ENCODE measurements at regions not wholly inside any gene's neighbourhood (a gene's known extent, or its start where the extent isn't known, plus 50 kb on each side); places are given as distances from the start of the nearest gene placed in this dataset.
A peak's percentile ranks its signal among the peaks of the same experiment; 100 is the strongest.
"Not testable (repeated sequence)": the region's sequence is repeated elsewhere in the genome, so short reads cannot be mapped to it uniquely, and the experiment has no call there.

DNA sequence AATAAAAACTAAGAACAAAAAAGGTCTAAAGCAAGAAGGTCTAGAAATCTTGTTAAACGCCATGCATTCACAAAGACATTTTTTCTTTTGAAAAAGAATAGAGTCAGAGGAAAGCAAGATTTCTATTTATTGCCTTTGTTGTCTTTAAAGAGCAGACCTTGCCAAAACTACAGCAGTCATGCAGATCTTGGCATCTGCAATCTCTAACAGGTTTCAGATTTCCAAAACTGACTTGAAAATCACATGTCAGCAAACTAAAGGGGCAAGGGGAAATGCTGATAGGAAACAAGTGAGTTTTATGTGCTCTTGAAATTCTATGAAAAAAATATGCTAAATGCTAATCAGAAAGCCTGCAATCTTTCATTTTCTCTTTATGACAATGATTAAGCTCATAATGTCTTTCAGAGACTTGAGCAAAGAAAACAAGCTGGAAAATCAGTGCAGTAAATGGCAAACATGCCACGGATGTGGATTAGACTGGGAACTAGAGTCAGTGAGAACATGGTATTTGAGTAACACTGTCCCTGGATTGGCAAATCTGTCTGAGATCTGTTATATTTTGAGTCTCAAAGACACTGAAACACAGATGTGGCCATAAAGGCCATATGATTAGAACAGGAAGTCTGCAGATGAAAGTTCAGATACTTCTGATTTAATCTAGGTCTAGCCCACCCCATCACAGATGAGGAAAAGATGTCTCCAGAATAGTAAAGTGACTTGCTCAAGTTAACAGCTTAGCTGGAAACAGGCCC, 361.4 kb upstream of the RPS23 start:
- DNase-seq, result peak; percentile 14

DNA sequence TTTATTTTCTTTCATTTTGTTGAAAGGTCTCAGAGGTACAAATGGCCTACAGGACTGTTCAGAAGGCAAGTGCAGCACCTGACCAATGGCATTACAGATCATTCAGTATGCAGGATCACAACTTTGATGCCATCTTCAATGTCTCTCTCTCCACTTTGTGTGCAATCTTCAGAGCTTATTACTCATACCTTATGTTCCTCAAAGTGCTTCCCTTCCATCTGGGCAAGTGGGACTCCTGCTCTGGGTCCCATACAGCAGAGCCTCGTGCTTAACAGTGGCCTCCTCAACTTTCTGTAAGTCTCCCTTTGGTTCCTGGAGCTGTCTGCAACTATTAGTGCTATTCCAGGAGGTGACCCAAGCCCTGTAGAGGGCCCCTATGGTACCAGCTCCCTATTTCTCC, 358.4 kb upstream of the RPS23 start:
- DNase-seq, result peak; percentile 36

DNA sequence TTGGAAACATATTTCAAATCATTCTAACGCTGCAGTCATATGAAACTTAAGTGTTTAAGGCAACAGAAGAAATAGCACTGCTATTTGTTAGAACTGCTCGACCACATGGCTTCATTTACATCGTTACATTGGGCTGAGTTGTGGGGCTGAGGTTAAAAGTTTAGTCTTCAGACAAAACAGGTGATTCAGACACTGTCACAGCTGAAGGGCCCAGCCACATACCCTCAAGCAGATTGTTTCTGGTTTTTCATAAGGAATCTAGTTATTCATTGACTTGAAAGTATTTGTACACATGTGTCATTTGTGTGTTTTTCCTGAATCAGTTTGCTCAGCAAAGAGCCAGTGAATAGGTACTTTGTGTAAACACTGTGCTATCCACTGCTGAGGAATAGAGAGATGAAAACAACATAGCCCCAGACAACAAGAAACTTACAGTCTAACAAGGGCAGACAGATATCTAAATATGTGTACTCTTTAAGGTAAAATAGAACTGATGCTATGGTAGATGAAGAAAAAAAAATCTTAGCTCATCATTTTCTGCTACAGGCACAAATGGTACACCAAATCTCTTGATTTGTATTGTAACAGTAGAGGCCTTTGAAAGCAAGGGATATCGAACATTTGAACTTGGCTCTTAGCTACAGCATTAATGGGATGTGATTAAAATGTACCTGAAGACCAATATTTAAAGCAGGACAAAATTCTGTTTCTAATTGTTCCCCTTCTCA, 357.6 kb upstream of the RPS23 start:
- DNase-seq, result no peak

DNA sequence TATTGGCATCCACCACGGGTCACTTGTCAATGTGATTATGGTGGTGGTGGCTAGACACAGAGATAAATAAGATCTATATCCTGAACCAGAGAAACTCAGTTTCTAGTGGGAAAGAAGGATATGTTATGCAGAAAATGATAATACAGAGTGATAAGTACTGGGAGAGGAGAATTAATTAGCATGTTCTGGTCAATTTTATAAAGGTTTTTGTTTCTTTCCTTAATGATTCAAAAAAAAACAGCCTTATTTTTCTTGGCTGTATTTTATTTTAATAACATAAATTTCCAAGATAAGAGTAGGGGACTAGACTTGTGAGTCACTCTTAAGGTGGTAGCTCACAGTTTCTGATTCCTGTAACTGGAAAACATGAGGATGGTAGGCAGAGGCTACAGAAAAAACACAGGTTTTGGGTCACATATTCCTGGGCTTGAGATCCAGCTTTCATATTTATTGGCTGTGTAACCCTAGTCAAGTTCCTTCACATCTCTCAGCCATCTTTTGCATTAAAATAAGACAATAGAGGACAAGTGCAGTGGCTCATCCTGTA, 350.3 kb upstream of the RPS23 start:
- DNase-seq, result no peak

DNA sequence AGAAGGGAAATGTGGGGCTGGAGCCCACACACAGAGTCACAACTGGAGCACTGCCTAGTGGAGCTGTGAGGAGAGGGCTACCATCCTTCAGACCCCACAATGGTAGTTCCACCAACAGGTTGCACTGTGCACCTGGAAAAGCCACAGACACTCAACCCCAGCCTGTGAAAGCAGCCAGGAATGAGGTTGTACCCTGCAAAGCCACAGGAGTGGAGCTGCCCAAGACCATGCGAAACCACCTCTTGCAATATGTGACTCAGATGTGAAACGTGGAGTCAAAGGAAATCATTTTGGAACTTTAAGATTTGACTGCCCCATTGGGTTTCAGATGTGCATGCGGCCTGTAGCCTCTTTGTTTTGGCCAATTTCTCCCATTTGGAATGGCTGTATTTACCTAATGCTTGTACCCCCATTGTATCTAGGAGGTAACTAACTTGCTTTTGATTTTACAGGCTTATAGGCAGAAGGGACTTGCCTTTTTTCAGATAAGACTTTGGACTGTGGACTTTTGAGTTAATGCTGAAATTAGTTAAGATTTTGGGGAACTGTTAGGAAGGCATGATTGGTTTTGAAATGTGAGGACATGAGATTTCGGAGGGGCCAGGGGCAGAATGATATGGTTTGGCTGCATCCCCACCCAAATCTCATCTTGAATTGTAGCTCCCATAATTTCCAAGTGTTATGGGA, 348.9 kb upstream of the RPS23 start:
- DNase-seq, result not testable (repeated sequence)

DNA sequence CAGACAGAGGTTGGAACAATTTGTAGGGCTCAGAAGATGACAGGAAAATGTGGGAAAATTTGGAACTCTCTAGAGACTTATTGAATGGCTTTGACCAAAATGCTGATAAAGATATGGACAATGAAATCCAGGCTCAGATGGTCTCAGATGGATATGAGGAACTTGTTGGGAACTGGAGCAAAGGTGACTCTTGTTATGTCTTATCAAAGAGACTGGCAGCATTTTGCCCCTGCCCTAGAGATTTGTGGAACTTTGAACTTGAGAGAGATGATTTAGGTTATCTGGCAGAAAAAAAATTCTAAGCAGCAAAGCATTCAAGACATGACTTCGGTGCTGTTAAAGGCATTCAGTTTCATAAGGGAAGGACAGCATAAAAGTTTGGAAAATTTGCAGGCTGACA, 347.9 kb upstream of the RPS23 start:
- not testable (repeated sequence) for DNase-seq

DNA sequence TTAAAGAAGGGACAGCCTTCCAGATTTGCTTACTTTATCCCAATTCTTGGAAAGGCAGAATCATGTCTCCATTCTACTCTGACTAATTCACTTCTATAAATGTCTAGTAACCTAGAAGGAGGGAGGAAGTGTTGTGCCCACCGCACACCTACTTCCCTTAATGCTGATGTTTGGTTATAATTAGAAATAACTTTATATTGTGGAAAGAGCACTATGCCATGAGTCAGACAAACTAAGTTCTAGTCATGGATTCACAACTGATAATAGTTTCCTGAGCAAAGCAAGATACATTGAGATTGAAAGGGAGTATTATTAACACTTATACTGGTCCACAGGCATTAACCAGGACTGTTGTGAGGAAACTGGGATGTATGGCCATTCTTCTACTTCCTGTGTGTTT, 345.9 kb upstream of the RPS23 start:
- DNase-seq, result no peak

DNA sequence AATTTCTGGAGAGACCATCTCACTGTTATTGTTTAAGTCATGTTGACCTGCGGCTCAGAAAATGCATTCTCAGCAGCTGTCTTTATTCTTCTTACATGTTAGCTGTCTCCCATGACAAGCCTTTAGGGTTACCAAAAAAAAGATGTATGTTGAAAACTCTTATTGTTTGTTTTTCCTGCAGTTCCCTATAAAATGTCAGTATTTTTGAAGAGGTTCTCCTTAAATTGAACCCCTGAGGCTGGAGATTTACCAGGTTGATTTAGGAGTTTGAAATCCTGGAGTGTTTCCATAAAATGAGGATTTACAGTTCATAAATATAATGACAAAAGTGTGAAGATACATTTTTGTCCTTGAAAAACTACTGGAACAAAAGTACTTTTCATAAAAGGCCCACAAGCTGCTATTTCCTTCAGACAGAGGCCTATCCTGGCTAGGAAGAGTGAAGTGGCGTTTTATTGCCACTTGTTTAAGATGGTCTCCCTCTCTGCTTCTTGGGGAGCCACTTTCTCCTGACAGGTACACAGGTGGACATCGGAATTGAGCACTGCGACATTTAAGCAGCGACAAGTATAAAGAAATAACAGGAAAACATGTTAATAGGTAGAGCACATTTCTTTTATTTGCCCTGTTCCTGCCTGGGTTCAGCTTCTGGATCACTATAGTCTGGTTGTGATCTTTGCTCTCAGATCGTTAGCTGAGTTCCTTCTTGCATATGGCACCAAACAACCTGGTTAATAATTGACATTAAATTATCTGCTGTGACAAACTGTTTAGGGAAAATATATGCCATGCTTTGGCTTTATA, 344.8 kb upstream of the RPS23 start:
- no peak for DNase-seq

DNA sequence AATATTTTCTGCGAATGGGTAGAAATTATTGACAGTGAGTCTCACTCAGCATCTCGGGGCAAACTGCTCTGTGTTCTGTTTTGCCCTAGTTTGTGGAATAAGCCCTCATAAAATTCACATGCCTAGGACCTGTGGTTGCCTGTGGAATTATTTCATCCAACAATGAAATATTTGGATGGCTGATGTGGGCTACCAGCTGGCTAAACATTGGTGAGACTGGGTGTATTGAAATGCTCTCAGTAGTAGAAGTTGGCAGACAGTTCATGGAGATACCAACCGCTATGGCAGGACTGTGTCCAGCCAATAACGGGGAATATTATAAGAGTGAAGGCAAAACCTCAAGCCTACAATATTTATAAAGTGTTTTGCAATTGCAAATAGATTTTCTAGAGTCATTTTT, 344.1 kb upstream of the RPS23 start:
- no peak for DNase-seq

DNA sequence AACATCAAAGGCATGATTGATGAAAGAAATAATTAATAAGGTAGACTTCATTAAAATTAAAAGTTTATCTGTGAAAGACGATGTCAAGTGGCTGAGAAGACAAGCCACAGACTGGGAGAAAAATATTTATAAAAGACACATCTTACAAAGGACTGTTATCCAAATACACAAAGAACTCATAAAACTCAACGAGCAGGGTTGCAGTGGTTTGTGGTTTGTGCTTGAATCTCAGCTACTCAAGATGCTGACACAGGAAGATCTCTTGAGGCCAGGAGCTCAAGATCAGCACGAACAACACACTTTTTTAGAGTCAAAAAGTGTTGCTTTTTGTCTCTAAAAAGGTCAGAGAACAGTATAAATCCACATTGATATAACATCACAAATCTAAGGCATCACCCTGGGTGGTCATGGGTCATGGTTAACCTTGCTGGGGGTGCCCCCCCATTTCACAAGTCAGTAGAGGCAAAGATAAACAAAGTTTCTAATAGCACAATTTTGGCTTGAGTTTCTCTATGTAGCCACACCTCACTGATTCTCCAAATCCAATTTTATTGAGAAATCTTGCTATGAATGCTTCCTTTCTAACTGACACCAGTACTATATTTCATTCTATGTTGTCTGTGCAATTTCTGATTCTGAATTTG, 342.9 kb upstream of the RPS23 start:
- DNase-seq, result no peak

DNA sequence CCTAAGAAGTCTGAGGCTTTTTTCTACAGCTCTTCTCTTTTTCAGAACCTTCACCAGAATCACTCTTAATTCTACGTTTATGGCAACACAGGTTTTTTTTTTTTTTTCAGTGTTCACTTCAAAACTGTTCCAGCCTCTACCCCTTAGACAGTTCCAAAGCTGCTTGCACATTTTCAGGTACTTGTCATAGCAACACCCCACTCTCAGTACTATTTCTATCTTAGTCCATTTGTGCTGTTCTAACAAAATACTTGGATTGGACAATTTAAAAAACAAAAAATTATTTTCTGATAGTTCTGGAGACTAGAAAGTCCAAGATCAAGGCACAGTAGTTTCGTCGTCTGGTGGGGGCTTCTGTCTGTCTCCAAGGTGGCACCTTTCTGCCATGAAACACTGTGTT, 340.9 kb upstream of the RPS23 start:
- DNase-seq, result no peak

DNA sequence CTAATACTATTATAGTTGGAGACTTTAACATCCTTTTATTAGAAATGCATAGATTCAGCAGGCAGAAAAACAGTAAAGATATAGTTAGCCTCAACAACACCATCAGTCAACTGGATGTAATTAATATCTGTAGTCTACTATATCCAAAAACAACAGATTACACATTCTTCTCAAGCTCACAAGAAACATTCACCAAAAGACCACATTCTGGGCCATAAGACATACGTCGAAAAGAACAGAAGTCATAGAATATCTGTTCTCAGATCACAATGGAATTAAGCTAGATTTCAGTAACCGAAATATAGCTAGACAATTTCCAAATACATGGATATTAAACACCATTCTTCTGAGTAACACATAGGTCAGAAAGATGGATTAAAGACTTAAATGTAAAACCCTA, 336.6 kb upstream of the RPS23 start:
- no peak for DNase-seq

DNA sequence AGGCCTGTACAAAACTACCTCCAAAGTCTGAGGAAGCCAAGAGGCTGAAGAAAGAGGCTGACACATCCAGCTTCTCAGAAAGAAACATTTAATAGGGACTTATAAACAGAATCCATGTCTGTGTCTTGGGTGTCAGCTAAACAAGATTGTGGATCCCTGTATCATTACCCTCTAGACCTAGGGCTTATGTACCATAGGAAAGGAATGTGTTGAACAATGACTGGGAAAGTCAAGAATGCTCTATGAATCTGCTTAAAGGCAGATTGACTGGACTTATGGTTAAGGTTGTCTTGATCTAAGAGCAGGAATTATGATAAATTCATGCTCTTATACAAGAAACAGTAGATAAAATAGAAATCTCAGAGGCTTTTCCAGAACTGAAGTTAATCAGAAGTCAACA, 335.7 kb upstream of the RPS23 start:
- no peak for DNase-seq

DNA sequence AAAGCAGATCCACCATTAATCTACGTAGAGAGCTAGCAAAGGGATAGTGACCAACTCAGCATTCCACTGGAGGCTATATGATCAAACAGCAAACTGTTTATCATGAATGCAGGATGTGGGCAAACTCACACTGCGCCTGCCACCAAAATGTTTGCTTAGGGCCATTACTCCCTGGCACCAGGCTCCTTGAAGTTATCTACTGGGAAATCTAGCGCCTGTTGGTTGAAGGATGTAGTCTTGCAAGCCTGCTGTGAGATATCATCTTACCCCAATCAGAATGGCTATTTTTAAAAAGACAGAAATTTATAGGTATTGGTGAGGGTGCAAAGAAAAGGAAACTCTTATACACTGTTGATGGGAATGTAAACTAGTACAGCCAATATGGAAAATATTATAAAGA, 332.5 kb upstream of the RPS23 start:
- DNase-seq, result no peak

DNA sequence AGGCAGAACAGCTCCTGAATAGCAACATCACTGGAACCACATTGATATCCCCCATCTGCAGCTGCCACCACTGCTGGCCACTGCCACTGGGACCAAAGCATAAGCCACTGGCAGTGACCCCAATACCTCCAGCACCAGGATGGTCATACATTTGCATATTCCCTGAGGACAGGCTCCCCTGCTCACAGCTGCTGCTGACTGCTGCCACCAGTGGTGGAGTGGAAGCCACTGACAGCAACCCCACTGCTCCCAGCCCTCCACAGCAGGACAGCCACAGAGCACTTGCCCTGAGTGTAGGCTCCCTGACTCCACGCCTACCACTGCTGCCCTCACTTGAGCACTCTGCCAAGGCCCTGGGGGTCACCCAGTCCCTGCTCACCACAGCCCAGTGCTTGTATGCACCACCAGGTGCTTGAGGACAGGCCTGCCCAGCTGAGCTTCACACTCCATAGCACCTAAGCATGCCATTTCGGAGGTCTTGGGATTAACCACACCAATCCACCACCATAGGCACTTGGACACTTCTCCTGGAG, 327.4 kb upstream of the RPS23 start:
- no peak for DNase-seq

DNA sequence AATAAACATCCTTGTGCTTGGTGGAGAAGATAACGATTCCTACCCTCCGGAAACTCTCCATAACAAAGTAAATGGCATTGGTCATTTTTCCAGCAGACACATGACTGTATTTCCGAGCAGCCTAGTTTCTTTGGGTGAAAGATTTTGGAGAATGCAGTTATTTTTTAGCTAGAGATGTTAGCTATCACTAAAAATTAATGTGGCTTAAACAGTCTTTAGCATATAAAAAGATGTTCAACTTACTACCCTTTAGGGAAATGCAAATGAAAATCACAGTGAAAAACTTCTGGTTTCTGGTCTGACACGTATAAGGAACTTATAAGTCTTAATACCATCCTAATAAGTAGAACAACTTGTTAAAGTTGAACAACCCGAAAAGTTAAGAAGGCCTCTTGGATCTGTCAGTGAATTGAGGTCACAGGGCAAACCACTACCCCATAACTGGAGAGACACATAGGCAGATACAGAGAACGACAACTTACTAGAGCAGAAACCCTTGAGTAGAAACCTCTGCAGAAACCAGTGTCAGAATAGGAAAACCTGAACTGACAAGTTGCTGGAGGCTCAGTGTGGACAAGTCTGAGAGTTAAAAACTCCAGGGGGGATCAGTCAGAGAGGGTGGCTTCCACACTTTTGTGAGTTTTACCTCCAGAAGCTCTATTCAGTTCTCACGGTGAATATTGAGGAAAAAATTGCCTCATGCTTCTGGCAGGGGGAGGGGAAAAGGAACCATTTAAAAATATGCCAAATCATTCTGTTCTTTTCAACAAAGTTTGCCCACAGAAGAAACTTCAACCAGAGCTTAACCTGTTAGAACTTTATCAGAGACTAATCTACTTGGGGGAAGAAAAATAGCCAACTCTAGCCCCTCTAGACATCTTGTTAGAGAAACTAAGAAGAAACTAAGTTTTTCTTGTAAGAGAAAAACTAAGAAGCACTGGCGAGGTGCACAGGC, 325.2 kb upstream of the RPS23 start:
- DNase-seq, result no peak

DNA sequence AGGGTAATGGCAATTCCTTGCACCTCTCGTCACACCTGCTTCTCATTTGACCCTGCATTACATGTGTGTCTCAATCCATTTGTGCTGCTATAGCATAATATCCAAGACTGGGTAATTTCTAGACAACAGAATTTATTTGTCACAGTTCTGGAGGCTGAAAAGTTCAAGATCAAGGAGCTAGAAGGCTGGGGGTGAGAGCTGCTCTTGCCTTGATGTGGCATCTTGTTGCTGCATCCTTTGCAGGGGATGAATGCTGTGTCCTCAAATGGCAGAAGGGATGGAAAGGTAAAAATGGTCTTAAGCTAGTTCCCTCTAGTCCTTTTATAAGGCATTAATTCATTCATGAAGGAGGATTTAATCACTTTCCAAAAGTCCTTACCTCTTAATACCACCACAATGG, 323.7 kb upstream of the RPS23 start:
- no peak for DNase-seq

DNA sequence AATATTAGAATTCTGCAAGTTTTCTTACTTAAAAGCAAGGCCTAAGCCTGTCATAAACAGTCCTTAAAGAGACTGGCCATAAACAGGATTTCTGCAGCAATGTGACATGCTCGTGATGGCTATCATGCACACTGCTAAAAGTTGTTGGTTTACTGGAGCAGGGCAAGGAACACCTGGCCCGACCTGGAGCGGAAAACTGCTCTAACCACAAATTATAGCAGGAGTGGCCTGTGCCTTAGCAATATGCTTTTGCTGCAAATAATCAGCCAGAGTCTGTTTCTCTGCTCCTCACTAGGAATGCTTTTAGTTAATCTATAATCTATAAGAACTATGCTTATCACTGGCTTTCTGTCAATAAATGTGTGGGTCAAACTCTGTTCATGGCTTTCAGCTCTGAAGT, 322.9 kb upstream of the RPS23 start:
- DNase-seq, result no peak

DNA sequence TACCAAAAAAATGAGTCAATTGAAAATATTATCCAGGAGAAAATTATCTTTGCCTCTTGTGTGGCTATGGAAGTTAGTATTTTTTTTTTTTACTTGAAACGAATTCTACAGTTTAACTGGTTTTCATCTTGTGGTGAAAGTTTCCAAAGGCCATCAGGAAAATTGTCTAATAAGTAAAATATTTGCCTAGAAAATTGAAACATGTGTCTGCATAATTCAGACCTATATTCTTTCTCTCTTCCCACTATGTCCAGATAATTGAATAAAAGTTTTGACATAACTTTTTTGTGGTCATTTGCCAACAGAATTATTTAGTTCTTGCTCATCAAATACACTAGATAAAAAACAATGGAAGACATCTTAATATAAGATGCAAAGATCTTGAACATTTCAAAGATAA, 321.5 kb upstream of the RPS23 start:
- no peak for DNase-seq

DNA sequence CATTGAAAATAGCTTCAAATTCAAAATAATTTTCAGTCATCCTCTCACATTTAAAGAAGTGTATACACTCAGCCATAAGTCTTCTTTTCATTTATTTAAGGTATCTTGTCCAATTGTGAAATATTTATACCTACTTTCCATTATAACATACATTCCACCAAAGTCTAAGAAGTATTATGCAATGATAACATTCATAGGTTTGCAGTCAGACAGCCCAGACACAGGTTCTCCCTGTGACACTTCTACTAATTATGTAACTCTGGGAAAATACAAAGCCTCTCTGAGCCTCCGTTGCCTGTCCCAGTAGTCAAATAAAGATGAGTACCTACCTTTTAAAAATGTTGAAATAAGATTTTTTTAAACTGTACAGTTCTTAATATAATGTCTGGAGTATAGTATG, 320.9 kb upstream of the RPS23 start:
- no peak for DNase-seq

DNA sequence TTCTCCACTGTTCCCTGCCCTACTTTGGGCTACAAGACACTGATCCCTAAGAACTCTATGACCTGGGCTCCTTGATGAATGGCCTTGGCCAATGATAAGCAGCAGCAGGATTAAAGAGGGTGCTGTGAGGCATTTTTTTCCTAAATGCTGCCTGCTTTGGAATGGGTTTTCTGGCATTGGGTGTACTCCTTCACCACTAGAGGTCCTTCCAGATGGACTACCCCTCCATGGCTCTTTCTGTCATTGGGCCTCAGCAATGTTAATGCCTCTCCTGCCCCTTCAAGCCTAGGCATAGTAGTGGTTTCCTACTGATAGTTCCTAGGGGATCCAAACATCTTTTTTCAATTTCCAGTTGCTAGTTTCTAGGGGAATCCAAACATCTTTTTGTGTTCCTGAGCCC, 319.3 kb upstream of the RPS23 start:
- DNase-seq, result no peak

Data from inflammatory macrophage treated with lipopolysaccharide for 4 hours (primary cell).